Stimulated activated CD4-positive, alpha-beta T cell treated with anti-CD3 and anti-CD28 coated beads, Interleukin-2, amount 100 ng/mL, for 24 hours (primary cell): ENCODE measurements at regions not wholly inside any gene's neighbourhood (a gene's known extent, or its start where the extent isn't known, plus 50 kb on each side); places are given as distances from the start of the nearest gene placed in this dataset.

ENCODE experiments used
- DNase-seq, 2 donors: peaks; one replicate each; pipeline ENCODE4 v3.0.0-alpha.2; 2020

GRCh38 chr22:48053973-48054372 lies 1291.5 kb downstream of the TBC1D22A start:
- DNase-seq = no peak

- no peak for DNase-seq
These were observed 1291.0 kb downstream of the TBC1D22A start for GRCh38 chr22:48053486-48053885.

GRCh38 chr22:48052621-48052890 lies 1290.1 kb downstream of the TBC1D22A start:
- DNase-seq = no peak

GRCh38 chr22:48051796-48052620 lies 1289.6 kb downstream of the TBC1D22A start:
- DNase-seq = no peak

- DNase-seq = no peak
These were observed 1288.4 kb downstream of the TBC1D22A start for GRCh38 chr22:48050836-48051235.

GRCh38 chr22:48049116-48049515 lies 1286.7 kb downstream of the TBC1D22A start:
- no peak for DNase-seq

GRCh38 chr22:48047722-48048500 lies 1285.5 kb downstream of the TBC1D22A start:
- no peak for DNase-seq

GRCh38 chr22:48045369-48045768 lies 1282.9 kb downstream of the TBC1D22A start:
- no peak for DNase-seq

- no peak for DNase-seq
These were observed 1282.1 kb downstream of the TBC1D22A start for GRCh38 chr22:48044487-48045060.

- DNase-seq = no peak
These were observed 1281.1 kb downstream of the TBC1D22A start for GRCh38 chr22:48043581-48043980.

GRCh38 chr22:48042621-48043395 lies 1280.4 kb downstream of the TBC1D22A start:
- DNase-seq = no peak

GRCh38 chr22:48039326-48039725 lies 1276.9 kb downstream of the TBC1D22A start:
- DNase-seq = no peak

GRCh38 chr22:48037618-48038017 lies 1275.2 kb downstream of the TBC1D22A start:
- DNase-seq = no peak

GRCh38 chr22:48035897-48036296 lies 1273.4 kb downstream of the TBC1D22A start:
- DNase-seq = no peak

- no peak for DNase-seq
These were observed 1269.1 kb downstream of the TBC1D22A start for GRCh38 chr22:48031589-48031988.

- DNase-seq = no peak
These were observed 1262.6 kb downstream of the TBC1D22A start for GRCh38 chr22:48025096-48025495.

GRCh38 chr22:48021991-48022401 lies 1259.5 kb downstream of the TBC1D22A start:
- no peak for DNase-seq

- no peak for DNase-seq
These were observed 1255.9 kb downstream of the TBC1D22A start for GRCh38 chr22:48018346-48018745.

GRCh38 chr22:48015701-48016100 lies 1253.3 kb downstream of the TBC1D22A start:
- DNase-seq = no peak

- DNase-seq = no peak
These were observed 1242.5 kb downstream of the TBC1D22A start for GRCh38 chr22:48004936-48005335.

GRCh38 chr22:48004038-48004437 lies 1241.6 kb downstream of the TBC1D22A start:
- no peak for DNase-seq

- DNase-seq = no peak
These were observed 1238.7 kb downstream of the TBC1D22A start for GRCh38 chr22:48001101-48001500.

- no peak for DNase-seq
These were observed 1235.2 kb downstream of the TBC1D22A start for GRCh38 chr22:47997612-47998011.
